NCI-H82 (cell line): ENCODE measurements at regions not wholly inside any gene's neighbourhood (a gene's known extent, or its start where the extent isn't known, plus 50 kb on each side); places are given as distances from the start of the nearest gene placed in this dataset.
"Not testable (repeated sequence)": the region's sequence is repeated elsewhere in the genome, so short reads cannot be mapped to it uniquely, and the experiment has no call there.

Experiments used
- DNase-seq: peaks from one replicate; lab custom pipeline; 2025; lab: John Stamatoyannopoulos, UW

DNA sequence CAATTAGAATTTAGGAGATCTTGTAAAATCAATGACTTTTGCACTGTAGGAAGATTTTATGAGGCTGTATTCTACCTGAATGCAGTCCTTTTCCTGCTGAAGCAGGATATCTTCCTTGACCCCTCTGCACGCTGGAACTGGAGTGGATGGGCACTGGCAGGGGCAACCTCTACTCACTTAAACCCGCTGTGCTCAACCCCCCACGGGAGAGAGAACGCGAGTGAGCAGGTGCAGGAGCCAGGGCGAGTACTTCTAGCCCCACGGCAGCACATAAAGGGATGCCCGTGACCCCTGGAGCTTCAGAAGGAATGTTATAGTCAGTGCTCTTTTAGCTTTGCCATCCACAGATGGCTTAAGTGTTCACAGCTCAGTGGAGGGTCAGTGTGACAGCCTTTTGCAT lies 1144.8 kb downstream of the EPHA7 start:
- no peak for DNase-seq

DNA sequence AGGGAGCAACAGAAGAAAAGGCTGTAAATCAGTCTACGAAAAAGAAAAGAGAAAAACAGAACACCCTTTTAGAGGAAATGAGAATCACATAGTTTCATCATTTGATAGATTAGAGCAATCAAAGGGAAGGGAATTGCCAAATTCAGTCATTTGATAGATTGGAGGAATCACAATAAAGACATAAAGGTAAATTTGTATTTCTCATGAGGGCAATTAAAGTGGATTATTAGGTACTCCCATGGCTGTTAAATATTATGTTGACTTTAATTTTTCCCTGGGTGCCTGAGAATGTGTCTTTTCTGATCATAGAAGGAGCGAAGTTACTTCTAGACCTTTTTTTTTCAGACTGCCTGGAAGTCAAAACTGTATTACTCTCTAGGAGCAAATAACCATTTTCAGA lies 1145.7 kb downstream of the EPHA7 start:
- DNase-seq, result no peak

DNA sequence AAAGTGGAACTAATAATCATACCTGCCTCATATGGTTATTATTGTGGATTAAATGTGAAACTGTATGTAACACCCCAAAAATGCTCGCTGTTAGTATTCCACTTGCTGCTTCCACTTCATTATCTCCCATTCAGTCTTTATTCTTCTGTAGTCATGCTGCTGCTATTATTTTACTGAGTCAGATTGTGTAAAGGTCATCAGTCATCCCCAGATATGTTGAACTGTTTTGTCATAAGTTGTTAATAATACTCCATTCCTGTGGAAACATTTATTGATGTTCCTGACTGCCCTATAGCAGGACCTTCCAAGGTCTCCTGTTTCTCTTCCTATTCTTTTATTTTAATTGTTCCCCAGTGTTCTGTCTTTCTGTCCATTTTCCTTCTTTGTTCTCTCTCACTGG lies 1148.3 kb downstream of the EPHA7 start:
- no peak for DNase-seq

DNA sequence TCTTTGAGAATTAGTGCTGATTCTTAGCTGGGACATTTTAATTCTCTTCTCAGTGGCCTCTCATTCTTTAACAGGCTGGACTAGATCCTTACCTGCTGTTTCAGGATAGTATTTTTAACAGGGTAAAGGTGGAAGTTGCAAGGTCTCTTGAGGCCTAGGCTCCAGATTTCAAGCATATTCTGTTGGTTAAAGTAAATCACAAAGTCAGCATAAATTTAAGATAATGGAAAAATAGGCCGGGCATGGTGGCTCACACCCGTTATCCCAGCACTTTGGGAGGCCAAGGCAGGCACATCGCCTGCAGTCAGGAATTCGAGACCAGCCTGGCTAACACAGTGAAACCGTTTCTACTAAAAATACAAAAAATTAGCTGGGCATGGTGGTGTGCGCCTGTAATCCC lies 1149.0 kb downstream of the EPHA7 start:
- no peak for DNase-seq

DNA sequence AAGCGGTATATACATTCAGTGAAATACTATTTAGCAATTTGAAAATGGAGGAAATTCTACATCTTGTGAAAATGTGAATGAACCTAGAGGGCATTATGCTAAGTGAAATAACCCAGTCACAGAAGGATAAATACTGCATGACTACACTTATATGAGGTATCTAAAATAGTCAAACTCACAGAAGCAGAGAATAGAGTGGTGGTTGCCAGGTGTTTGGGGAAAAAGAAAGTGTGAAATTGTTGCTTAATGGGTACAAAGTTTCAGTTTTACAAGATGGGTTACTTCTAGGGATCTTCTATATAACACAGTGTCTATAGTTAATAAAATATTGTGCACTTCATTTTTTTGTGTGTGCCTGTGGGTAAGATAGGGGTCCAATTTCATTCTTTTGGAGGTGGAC lies 1152.0 kb downstream of the EPHA7 start:
- no peak for DNase-seq

DNA sequence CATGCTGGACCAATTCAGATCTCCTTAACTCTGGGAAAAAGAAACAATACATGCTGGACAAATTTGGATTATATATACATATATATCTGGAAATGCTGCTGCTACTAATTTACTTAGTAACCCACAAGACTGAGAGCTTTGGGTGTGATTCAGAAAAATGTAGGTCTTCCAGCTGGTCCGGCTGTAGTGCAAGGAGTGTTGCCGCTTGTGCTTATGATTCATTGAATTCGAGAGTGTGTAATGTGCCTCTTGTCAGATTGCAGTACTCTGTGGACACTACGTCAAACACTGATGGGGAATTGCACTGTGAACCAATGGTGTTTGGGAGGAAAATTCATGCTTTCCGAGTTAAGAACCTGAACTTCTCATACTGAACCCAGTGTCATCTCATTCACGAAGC lies 1155.5 kb downstream of the EPHA7 start:
- DNase-seq, result no peak

DNA sequence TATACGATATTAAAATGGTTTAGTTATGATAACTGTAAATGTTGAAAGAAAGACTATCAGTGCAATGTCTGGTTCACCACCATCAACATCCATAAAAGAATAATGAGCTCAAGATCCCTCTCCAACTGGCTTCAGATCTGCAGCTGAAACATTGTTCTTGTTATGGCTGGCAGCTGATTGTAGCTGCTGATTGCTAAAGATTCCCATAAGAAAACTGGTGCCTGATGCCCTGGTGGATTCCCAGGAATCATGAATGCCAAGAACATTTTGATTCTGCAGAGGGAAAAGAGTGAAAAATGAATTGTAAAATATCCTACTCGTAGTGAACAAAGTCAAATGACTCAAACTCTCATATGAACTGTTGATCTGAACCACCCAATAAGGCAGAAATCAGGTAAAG lies 1160.2 kb downstream of the EPHA7 start:
- no peak for DNase-seq

DNA sequence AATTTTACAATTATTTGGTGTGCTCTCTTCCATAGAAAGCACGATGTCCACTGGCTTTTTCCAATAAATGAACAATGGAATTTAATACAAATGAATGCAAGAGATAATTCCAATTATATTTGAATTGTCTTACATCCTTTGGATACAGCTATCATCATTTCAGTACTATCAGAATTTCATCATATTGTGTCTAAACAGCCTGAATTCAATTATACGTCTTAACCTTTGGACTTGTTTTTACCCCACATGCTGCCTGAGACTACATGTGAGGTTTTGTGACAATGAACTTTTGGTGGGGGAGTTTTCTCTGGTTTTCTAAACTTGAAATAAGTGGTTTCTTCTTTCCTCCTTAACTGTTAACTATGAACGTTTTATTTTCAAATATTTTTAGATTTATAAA lies 1176.0 kb downstream of the EPHA7 start:
- DNase-seq, result no peak

DNA sequence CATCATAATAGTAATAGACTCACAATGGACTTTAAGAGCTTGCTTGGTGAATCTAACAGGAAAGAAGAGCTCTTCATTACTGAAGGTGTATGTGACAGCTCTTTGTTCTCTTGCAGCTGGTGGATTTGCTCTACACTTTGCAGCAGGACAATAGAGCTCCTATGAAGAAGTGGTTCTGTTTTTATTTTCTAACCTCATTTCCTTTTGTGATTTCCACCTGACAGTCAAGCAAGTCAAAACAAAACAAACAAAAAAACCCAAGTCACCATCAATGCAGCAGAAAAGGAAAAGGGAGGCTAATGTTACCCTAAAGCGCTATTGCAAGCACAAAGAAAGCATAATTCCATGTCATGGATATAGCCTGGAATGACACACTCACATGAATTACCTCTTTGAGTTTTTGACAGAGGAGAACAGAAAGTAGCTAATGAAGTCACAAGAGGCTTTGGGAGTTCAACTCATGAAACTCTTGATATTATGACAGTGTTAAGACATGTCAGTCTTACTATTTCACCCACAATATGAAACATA lies 1188.1 kb downstream of the EPHA7 start:
- no peak for DNase-seq

DNA sequence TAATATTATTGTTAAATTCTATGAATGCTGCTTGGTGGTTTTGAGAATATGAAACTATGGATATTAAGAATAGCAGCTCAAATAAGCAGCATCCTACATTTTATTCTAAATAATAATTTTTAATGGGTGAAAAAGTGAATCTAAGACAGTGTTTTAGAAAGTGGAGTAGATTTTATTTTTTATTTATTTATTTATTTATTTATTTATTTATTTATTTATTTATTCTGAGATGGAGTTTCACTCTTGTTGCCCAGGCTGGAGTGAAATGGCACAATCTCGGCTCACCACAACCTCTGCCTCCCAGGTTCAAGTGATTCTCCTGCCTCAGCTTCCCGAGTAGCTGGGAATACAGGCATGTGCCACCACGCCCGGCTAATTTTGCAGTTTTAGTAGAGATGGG lies 1199.4 kb downstream of the EPHA7 start:
- DNase-seq, result not testable (repeated sequence)

DNA sequence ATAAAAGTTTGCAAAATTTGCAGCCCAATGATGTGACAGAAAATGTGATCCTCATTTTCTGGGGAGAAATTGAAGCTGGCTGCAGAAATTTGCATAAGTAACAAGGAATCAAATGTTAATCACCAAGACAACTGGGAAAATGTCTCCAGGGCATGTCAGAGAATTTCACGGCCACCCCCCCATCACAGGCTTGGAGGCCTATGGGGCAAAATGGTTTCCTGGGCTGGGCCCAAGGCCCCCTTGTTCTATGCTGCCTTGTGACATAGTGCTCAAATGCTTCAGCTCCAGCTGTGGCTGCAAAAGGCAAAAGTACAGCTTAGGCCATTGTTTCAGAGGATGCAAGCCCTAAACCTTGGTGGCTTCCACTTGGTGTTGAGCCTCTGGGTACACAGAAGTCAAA lies 1202.6 kb downstream of the EPHA7 start:
- DNase-seq, result no peak

DNA sequence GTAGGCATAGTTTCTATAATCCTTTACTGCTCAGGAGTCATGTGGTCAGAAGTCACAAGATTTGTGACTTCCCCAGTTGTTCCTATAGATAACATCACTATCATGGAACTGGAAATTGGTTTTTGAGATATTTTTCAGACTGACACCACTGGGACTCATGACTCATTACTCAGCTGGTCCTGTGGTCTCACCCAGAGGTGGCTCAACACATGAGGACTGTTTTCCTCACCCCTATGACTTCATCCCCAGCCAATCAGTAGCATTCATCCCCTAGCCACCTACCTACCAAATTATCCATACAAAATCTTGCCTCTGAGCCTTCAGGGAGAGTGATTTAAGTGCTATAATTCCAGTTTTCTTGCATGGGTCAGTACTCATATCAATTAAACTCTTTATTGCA lies 1217.7 kb downstream of the EPHA7 start:
- no peak for DNase-seq

DNA sequence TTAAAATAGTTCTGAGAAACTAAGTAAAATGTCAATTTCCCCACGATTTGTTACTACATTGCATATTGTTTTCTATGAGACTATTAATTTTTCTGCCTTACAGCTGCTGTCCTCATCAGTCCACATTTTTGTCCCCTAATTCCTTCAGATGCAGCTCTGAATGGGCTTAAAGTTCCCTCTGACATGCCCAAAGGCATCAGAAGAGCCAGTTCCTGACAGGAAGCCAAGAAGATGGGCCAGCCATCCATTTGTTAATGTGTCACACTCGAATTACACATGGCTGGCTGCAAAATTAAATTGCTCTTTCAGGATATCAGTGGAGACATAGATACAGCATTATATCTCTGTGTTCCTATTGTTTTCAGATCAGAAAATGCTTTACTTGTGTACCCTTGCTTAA lies 1223.0 kb downstream of the EPHA7 start:
- DNase-seq, result no peak

DNA sequence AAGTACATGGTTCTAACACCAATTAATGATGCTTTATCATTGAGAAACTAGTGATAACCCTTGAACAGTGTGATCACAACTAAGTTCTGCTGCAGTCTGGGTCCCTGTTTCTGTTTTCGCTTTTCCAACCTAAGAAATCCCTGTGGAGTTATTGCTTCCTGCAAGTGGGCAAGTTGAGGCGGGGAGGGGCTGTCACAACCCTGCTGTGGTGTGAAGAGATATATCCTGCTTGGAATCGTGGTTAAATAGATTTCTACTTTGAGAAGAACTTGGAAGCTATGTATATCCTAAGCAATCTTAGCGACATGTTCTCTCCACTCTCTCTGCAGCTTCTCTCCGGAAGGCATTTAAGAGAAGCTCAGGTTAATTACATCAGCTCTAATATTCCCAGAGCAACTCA lies 1223.6 kb downstream of the EPHA7 start:
- no peak for DNase-seq

DNA sequence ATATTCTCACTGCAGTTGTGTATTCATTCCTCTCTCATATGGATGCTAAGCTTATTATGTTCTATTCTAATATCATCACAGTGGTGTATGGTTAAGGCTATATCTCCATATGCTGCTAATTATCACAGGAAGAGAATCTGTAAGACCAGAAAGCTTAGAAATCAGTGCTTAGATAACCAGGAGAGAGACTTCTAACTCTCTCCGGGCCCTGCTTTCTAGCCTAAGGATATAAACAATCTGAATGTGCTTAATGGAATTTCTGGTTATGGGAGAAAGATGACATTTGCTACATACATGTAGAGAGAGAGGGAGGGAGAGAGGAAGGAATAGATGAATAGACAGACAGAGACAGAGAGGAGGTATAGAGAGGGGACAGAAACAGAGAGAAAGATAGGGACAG lies 1231.3 kb downstream of the EPHA7 start:
- no peak for DNase-seq

DNA sequence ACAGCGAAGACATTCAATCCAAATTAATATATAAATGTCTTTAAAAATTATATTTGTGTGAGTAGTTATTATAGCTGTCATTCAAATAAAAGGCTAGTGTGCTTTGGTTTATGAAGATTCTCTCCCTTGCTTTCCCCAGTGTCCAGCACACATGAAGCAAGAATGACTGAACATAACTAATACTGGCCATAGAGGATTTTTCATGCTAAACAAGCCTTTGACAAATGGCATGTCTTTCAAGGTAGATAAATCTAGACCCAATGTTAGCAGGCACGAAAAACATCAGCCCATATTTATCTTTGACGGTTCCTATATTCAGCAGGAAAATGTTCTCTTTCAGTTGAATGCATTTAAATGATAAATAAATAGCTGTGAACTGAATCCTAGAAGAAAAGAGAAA lies 1234.4 kb downstream of the EPHA7 start:
- DNase-seq, result no peak

DNA sequence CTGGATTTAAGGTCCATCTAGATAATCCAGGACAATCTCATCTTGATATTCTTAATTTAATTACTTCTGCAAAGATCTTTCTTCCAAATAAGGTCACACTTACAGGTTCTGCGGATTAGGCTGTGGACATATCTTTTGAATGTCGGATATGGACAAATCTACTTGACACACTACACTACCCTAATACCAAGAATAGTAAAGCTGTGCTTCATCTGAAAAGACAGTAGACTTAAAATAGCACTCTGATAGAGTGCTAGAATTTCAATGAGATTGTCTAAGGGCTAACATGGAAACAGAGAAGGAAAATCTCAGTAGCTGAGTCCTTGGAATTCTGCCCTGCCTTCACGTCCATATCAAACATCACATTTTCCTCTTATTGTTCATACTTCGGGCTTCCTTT lies 1238.0 kb downstream of the EPHA7 start:
- DNase-seq, result peak; percentile 5

DNA sequence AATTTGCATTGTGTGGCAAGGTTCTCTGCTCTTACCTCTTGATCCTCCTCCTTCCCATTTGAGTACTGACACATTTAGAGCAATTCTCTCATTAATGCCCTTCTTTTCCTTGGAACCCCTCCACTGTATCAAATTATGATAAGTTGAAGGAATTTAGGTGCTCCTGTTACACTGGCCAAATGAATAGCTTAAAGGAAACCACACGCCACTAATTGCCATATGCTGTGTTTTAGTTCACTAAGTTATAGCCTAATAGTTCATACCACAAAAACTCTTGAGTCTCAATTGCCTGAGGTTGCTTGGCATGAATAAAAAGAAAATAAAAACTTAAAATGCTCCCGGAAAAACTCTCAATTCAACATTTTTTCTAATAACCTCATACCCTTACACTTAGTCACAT lies 1239.3 kb downstream of the EPHA7 start:
- no peak for DNase-seq

DNA sequence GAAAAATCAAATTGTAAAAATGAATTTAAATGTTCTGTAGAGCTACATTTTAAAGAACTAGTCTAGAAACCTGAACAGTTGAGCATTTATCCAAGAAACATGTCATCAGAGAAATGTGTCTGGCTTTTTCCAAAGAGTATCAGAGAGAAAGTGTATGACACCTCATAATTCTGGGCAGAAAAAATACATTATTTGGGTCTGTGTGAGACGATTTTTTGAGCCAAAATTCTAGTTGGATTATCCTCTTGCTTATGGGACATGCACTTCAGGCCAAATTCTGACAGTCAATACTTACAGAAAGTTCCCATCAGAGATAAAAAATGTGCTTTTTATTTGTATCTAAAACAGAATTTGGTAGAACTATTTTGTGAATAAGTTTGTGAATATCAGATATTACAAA lies 1242.7 kb downstream of the EPHA7 start:
- no peak for DNase-seq

DNA sequence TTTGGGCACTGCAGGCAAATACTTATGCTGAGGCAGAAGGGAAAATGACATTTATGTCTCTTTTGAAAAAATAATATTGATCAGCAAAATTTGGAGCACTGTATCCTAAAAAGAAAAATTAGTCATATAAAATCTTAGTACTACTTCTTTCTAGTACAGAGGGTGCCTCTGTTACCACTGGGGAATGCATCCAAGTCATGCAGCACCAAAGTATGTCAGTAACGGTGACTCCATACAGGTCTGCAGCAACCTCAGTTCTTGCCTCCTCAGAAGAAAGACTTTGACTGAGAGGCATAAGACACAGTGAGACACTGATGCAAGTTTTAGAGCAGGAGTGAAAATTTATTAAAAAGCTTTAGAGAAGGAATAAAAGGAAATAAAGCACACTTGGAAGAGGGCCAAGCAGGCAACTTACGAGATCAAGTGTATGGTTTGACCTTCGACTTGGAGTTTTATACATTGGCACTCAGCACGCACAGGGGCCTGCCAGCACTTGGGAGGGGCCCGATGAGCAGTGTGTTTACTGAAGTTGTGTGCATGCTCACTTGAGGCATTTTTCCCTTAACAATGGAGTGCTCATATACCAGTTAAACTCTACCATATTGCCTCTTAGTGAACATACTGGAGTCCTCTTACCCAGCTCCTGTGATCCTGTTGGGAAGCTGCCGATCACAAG lies 1244.8 kb downstream of the EPHA7 start:
- no peak for DNase-seq

DNA sequence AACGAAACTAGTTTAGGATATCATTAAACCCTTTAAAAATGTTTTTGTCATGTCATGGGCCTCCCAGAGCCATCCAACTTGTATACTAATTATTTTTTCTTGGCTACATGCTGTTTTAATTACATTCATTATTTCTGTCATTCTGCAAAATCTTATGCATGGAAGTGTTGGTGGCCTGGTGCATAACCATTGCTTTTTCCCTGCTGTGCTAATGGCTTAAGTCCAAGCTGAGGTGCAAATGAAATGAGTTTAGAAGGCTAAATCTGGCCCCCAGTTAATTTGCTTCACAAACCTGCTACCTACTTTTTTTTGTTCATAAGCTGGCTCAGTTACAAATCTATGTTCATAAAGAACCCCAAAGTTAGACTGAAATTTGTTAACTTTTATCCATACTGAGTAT lies 1249.9 kb downstream of the EPHA7 start:
- no peak for DNase-seq

DNA sequence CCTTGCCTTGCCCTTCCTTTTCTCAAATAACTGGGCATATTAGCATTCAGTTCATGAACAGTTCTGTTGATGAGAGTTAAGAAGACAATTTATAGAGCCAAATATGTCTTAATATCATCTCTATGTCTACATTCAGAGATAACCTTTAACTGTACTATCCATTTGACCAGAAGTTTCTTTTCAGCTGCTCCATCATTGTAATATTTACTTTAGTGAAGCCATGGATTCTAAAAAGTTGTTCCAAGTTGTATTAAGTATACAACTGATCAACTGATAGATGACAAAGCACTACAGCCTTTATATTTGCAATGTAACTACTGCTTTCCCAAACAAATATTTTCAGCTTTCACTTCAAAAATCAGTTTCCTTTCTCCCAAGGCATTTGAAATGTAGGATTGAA lies 1252.7 kb downstream of the EPHA7 start:
- DNase-seq, result no peak

DNA sequence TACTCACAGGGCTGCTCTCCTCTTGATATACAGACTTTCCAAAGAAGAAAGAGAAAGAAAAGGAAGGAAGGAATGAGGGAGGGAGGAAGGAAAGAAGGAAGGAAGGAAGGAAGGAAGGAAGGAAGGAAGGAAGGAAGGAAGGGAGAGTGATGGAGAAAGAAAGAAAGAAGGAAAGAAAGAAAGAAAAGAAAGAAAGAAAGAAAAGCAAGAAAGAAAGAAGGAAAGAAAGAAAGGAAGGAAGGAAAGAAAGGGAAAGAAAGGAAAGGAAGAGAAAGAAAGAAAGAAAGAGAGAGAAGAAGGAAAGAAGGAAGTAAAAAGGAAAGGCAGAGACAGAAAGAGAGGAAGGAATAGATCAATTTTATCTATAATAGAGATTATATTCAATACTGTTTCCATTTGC lies 1257.4 kb downstream of the EPHA7 start:
- DNase-seq, result no peak

DNA sequence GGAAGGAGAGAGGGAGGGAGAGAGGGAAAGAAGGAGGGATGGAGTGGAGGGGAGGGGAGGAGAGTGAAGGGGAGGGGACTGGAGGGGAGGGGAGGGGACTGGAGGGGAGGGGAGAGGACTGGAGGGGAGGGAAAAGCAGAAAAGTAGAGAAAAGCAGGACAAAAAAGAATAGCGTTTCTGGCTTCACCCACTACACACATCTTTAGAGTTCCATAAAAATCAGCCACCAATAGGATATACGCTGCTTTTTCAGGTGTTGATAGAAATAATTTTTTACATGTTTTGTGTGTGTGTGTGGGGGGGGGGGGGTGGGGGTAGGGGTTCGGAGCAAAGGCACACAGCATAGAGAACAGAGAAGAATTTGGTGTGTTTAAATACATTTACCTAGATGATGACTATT lies 1259.1 kb downstream of the EPHA7 start:
- DNase-seq, result no peak

DNA sequence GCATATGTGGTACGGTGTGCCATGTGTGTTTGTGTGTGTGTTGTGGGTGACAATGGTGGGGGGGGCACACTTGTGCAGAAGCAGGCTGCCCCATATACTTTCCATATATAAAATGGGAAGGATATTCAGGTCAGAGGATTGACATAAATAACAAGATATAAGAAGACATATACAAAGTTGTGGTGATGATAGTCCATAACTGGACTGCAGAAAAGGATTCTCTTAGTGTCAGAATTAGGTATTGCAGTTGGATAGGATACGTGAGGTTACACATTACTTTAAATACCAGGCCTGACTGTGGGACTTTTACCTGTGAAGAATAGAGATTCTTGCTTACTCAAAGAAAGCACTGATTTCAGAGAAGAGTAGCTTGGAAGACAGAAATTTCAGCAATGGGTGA lies 1260.3 kb downstream of the EPHA7 start:
- DNase-seq, result no peak
